ENCODE measurements at regions not wholly inside any gene's neighbourhood (a gene's known extent, or its start where the extent isn't known, plus 50 kb on each side); places are given as distances from the start of the nearest gene placed in this dataset.

DNA sequence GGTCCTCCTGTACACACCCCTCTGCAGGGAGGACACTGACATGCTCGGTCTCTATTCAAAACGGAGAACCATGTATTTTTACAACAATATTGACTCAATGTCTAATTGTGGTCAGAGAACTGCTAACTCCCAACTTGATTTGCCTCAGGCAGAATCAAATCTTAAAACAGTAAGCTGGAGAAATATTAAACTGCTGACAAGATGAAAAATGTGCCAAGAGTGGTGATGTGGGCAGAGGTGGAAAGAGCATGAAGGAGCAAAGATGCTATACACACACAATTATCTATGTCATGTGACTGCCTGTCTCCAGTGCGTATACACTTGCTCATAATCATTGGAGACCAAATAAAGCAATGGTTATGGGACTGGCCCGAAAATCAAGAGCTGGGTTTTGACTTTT, 556.1 kb upstream of the ZNF608 start:
- no peak for DNase-seq

DNA sequence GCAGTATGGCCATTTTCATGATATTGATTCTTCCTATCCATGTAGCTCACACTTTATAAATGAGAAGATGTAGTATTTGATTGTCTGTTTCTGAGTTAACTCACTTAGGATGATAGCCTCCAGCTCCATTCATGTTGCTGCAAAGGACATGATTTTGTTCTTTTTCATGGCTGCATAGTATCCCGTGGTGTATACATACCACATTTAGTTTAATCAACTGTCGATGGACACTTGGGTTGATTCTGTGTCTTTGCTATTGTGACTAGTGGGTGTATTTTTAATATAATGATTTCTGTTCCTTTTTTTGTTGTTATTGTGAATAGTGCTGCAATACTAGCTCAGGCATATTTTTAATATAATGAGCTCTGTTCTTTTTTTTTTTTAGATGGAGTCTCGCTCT, 560.3 kb upstream of the ZNF608 start:
- no peak for DNase-seq

DNA sequence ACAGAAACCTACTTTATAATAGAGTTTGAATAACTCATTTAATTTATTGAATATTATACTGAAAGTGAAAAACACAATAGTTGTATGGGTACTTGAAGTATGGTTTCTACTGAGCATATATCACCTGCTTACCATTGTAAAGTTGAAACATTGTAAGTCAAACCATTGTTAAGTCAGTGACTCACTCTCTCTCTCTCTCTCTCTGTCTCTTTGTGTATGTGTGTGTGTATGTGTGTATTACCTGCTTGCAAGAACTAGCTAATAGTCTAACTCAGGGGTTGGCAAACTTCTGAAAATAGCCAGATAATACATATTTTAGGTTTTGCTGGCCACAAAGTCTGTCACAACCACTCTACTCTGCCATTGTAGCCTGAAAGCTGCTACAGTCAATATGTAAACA, 564.3 kb upstream of the ZNF608 start:
- no peak for DNase-seq

DNA sequence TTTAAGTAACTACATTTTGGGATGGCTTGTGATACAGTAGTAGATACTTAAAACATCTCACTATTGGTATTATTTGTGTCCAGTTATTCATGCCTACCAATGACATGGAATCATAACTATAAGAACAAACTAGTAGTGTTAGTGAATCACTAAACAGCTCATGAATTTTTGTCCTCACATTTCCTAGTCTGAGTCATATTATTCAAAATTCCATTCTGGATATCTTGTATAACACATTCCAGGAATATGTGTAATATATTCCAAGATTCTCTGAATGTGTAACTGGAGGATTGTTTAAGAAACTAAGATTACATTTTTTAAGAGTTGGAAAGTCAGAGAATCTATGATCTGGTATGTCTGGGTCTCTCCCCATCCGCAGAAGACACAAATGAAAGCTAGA, 565.3 kb upstream of the ZNF608 start:
- DNase-seq, result no peak

DNA sequence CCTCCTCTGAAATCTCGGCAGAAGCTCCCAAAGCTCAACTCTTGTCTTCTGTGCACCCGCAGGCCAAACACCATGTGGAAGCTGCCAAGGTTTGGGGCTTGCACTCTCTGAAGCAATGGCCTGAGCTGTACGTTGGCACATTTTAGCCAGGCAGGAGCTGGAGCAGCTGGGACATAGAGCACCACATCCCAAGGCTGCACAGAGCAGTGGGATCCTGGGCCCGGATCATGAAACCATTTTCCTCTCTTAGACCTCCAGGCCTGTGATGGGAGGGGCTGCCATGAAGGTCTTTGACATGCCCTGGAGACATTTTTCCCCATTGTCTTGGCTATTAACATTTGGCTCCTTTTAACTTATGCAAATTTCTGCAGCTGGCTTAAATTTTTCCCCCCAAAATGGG, 567.1 kb upstream of the ZNF608 start:
- DNase-seq, result no peak

DNA sequence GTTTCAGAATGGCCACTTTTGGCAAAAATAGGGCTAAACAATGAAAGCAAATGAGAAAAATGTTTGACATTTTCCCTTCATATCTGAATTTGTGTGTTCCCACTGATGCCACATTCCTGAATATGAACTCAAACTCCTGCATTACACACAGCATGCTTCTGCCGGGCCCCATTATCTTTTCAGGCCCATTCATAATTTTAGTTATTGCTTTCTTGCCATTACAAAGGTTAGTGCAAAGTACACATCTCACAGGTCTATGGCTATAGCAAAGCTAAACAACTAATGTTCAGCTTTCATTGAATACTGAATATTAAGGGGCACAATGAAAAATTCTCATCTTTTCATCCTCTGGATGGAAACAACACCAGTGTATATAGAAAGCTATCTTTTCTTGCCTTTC, 568.9 kb upstream of the ZNF608 start:
- DNase-seq, result no peak

DNA sequence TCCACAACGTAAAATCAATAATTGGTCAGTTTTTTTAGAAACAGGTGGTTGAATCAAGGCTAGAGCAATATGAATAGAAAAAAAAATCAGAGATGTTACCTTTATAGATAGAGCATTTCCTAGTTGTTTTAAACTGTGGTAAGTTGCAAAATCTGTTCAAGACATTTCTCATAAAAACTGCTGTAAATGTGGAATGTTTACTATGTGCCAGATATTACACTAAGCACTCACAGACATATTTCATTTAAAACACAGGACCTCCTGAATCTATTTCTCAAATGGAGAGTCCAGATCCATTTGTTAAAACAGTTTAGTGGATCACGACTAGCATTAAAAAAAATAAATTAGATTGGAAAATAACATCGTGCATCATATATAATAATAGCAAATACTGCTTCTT, 570.0 kb upstream of the ZNF608 start:
- DNase-seq, result no peak

DNA sequence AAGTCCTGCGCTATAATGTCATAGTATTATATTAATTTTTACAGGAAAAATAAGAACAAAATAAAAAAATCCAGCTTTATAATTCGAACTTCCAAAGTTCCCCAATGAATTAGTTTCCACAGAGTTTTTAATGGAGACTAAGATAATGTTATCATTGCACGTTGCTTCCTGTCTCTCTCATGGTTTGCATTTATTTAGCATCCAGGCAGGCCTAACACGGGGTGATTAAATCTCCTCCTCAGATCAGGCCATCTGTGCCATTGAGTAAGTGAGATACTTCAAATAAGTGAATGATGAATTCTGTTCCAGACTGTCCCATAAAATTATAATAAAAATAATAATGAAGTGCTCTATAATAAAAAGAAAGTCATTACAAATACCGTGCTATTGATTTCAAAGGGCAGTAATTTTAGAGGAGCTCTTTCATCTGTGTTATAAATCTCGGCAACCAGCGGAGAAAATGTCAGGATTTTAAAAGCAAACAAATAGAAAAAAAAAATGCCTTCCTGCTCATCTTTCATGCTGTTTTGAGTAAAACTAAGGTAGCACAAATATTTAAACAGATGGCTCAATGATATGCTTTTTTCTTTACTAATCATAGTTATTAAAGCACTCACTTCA, 570.6 kb upstream of the ZNF608 start:
- DNase-seq, result no peak

DNA sequence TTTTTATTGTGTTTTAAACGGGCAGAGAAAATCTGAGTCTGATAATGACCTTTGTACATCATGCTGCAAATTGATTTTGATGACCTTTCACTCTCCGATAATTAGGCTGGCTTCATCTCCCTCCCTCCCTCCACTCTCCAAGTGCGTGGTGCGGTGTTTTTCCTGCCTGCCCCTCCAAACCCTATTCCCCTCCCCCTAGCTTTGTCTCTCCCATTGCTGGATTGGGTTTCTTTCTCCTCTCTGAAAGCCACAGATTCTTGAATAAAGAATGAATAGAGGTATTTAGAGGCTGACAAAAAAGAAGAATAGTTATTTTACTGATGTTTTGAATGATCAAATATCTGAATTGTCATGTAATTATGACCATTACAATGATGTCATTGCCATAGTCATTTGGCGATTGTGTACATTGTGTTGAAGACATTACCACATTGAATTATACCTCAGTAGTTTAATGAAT, 571.1 kb upstream of the ZNF608 start:
- DNase-seq, result no peak

DNA sequence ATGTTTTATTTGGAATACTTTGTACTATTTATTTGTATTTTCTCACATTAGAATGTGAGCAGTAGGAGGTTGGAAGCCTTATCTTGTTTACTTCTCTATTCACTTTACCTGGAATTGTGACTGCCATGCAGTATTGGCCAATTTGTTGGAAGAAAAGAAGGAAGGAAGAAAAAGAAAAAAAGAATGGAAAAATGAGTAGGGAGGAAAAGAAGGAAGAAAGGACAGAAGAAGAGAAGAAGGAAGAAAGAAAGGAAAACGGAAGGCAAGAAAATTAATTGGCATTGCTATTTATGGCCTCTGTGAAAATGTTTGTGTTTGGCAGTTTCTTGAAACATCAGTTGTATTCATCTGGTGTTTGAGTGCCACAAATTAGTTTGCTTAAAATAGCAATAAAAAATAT, 575.2 kb upstream of the ZNF608 start:
- DNase-seq, result no peak

DNA sequence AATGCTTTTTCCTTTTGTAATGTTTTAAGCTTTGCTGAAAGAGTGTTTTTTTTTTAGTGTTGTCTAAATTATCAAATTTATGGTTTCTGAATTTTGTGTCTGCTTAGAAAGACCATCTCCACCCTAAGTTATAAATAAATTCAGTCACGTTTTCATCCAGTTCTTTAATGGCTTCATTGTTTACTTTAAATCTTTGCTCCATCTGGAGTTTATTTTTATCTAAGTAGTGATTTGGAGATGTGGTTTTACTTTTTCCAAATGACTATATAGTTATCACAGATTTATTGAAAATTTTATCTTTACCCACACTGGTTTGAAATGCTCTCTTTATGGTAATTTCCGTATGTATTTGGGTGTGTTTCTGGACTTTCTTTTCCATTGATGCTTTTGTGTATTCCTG, 577.2 kb upstream of the ZNF608 start:
- DNase-seq, result no peak

DNA sequence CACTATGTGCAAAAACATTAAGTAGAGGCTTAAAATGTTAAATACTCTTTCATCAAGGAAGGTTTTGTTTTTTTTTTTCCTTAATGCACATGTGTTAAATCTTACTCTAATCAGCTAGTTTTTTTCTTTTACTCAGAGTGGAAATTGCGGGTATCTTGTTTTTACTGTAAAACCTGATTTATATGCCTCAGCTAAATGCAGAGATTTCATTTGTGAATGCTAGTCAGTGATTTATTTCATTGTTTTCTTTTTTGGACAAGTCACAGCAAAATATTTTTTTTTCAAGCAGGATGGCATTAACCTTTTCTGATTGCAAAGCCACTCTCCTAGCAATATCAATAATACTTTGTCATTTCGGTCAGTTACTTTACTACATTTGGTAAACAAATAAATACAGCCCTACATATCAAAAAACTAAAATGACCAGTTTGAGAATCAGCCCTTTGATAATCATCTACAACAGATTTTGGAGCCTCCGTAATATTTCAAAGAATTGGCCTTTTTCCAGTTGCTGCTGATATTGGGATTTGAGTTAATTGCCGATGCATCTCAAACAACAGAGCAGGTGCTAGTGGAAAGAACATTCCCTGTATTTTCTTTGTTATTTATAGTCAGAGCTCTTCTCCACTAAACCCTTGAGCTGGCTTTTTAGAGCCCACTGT, 579.2 kb upstream of the ZNF608 start:
- DNase-seq, result no peak

DNA sequence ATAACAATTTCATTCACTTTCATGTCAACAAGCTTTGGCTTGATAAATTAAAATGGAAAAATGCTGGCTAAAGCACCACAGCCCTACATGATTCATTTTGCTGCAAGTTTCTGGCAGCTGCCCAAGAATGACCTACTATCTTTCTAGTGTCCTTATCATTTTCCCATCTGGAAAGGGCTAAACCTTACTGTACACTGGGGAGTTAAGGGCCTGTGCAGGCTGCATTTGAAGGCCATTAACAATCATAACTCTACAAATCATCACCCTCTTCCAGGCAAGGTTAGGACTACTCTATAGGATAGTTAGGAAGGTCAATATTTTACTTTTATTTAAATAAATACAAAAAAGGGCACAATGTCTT, 579.7 kb upstream of the ZNF608 start:
- no peak for DNase-seq

DNA sequence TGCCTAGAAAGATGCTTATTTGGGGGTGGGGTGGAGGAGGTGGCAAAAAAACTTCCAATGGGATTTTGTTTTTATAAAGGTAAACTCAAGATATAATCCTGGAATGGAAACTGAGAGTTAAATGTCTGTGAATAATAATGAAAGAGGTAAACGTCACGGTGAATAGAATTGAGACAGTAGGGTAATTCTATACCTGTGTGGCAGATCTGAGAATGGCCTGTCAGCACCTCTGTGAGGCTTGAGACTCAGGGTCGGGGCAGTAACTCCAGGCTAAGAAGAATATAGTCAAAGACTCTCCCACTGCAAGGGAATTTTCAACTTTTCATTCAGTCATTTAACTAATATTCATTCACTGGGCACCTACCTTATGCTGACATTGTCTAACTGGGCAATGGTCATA, 581.2 kb upstream of the ZNF608 start:
- DNase-seq, result no peak

DNA sequence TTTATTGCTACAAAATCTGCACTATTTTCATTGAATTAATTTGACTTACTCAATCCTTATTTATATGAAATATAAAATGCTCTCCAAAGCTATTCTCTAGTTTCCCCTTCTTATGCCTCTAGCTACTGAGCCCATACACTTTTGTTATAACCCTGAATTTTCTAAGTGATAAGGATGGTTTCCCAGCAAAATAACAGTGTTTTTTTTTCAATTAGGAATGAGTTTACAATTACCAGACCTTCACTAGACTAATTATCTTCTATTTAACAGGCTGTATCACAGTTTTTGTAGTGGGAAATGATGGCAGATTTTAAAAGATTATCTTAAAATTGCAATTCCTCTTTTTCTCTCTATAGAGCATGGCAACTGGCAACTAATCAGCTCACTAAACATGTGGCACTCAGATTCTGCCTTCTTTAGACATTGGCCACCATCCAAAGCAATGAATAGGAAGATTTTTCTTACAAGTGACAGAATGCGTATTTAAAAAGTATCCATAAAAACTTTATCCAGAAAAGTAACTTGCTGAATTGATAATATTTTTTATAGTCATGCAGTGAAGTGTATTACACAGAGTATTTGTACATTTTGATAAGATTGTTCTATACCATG, 585.7 kb upstream of the ZNF608 start:
- no peak for DNase-seq

DNA sequence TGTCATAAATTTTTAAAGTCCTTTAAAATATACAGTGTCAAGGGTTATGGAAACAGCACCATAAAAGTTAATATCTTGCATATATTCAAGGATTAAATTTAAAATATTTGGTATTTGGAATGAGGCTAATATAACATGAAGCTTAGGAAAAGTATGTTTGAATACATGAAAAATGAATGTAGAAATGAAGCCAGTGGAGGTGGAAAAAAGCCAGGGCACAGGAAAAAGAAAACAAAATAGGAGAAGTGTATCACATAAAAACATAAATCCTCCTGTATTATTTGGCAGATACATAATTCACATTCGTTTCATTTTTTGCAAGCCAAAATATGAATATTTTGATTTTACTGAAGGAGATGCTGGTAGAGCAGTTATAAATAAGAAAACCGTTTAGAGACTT, 587.0 kb upstream of the ZNF608 start:
- no peak for DNase-seq

DNA sequence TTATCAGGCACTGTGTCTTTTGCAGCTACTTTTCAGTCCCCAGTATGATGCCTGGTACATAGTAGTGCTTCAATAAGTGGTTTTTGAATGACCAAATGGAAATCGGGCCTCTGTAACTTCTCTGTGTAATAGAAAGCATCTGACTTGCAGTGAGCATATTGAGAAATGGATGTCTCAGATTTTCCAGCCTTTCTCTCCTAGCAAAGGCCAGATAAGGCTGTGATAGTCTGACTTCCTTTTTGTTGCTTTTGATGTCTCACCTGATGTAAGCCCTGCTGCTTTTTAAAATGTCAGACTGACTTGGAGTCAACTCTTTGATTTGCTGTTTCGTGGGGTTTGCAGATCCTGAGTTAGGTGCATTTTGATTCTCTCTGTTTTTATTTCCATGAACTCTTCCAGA, 590.0 kb upstream of the ZNF608 start:
- no peak for DNase-seq

DNA sequence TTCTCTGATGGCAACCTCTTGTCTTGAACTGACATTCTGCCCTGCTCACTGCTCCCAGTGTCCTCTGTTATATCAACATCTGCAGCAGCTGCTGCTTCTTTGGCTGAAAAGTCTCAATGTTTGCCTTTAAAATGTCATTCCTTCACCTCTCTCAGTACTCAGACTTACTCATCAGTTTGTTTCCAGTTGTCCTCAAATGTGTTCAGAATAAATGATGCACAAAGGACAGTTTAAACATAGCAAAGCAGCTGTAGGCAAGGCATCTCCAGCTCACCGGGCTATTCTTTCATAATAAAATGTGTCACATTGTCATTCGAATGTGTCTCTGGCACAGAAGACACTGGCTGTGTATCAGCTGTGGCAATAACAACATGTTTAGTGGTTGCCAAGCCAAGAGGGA, 590.9 kb upstream of the ZNF608 start:
- no peak for DNase-seq

DNA sequence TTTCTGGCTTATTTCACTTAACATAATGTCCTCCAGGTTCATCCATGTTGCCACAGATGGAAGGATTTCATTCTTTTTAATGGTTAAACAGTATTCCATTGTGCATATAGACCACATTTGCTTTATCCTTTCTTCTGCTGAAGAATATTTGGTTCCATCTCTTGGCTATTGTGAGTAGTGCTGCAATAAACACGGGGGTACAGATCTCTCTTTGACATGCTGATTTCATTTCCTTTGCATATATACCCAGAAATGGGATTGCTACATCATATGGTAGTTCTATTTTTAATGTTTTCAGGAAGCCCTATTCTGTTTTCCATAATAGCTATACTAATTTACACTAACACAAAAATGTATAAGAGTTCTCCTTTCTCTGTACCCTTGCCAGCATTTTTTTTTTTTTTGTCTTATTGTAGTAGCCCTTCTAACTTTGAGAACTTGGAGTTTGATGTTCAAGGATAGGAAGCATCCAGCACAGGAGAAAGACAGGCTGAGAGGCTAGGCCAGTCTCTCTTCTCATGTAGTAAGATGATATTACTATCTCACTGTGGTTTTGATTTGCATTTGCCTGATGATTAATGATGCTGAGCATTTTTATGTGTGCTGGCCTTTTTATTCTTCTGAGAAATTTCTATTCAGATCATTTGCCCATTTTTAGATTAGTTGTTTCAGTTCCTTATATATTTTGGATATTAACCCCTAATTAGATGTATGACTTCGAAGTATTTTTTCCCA, 592.2 kb upstream of the ZNF608 start:
- DNase-seq, result no peak

DNA sequence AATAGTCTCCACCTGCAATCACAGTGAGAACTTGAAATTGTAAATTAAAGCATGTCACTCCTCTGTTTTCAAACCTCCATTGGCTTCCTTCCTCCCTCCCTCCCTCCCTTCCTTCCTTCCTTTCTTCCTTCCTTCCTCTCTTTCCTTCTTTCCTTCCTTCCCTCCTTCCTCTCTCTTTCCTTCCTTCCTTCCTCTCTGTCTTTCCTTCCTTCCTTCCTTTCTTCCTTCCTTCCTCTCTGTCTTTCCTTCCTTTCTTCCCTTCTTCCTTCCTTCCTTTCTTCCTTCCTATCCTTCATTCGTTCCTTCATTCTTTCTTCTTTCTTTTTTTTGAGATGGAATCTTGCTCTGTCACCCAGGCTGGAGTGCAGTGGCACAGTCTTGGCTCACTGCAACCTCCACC, 595.0 kb upstream of the ZNF608 start:
- no peak for DNase-seq

DNA sequence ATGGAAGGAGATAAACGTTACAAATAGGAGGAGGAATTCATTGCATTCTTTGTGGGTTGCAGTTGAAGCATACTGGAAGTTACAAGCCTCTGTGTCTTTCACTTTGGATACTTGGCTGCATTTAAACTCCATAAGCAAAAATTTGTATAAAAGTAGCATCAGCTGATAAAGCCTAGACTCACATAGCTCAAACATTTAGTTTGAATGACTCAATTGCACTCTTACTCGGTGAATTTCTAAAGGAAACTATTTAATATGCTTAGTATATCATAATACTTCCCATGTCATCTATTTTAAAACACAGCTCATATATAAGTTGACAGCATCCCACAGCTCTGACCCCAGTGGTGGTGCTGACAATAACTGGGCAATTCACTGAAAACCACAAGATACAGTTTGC, 596.6 kb upstream of the ZNF608 start:
- DNase-seq, result no peak

DNA sequence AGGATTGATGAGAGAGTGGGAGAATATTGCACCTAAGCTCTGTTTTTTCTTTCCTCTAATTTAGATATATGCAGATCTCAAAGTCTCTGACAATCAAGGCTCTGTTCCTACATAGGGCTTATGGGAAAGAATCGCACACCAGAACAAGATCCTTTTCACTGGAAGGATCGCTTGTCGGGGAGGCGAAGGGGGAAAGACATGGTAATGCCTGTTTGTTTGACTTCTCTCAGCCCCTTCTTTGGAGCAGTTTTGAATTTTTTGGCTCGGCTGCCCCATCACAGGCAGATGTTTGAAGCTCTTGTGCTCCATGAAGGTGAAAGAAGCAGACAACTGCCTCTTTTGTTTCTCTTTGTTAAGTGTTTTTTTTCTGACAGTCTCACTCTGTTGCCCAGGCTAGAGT, 599.9 kb upstream of the ZNF608 start:
- DNase-seq, result no peak

DNA sequence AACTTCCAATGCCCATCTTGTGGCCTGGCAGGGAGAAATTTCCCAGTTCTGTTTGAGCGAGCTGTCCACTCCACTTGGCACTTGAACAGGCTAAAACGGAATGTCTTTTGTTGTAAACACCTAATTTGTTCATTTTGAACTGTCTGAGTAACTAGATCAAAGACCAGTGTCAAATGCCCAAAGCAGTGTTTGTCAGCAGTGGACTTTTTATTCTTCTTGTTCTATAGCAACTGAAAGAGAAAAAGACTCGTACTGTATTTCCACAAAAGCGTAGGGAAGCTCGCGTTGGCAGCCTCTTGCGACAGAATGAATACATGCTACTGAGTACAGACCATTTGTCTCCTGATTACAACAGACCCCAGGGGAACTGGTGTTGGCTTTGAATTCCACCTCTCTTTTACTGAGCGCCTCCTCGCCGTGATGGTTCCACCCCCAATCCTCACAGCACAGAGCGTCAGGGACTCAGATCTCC, 601.8 kb upstream of the ZNF608 start:
- DNase-seq, result peak; percentile 45

Data from left hindlimb (tissue), 1 donor.